ENCODE measurements at regions not wholly inside any gene's neighbourhood (a gene's known extent, or its start where the extent isn't known, plus 50 kb on each side); places are given as distances from the start of the nearest gene placed in this dataset.

DNA sequence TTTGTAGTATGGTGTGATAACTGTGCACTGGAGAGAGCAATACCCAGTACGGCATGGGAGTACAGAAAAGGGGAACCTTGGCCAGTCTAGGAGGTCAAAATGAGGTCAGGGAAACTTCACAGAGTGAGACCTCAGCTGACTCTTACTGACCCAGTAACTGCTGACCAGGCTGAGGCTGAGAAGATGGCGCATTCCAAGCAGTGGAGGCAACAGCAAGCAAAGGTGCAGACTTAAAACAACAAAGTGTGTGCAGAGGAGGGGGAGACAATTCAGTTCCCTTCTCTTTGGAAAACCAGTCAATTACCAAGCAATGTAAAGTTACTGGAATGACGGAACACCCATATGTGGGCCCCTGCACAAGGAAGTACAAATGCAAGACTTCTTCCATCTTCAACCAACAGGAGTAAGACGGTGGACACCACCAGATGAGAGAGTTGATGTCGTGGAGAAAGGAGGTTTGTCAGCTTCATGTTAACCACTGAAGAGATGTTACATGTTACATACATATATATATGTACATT, 54.6 kb upstream of the PRDX6 start:
- CTCF ChIA-PET, result no interaction called here

DNA sequence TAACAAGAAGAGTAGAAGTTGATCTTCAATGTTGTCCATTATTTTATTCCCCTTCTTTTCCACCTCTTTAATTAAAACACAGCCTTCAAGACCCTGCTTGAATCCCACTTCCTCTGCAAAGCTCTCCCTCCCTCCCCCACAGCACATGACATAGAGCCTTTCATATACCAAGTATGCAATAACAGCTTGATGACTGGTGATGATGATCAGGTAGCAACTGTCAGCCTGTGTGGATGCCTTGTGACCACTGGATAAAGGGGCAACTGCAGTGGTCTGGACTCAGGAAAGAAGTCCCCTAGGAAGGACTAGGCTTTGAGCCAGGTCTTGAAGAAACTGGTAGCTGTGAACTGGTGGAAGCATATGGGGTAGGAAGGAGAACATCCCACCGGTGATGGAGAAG, 53.8 kb upstream of the PRDX6 start:
- peak overlapping the region; percentile 89 for H3K27ac ChIP-seq
- H2AFZ ChIP-seq, result no peak overlapping the region
- H4K20me1 ChIP-seq (ENCODE audit: insufficient read depth), result no peaks in the 10 kb centered on the region
- H3F3A ChIP-seq (ENCODE audit: insufficient read depth, low read depth), result peaks cover 33% of the 10 kb centered on the region
- H3K36me3 ChIP-seq (ENCODE audit: low read depth), result no peaks in the 10 kb centered on the region
- intact Hi-C loops (cut with micrococcal nuclease; ENCODE audit: unreplicated experiment), result loop anchor here (5.0 to 10.0 kb wide), 5 partner anchors 166 to 1322 kb away; partner anchors contain the start of gene TNFSF18
- H3K4me1 ChIP-seq (replicated peaks; ENCODE audit: insufficient read depth), result peaks cover 65% of the 10 kb centered on the region
- no peaks in the 10 kb centered on the region for H3K27me3 ChIP-seq (ENCODE audit: insufficient read depth, low read depth)
- H3K4me3 ChIP-seq, result no peak overlapping the region
- no peak for DNase-seq
- peak overlapping the region; percentile 67; the same call in 1 of the 2 replicates for H3K4me2 ChIP-seq
- TF ChIP-seq, protein P1, sequence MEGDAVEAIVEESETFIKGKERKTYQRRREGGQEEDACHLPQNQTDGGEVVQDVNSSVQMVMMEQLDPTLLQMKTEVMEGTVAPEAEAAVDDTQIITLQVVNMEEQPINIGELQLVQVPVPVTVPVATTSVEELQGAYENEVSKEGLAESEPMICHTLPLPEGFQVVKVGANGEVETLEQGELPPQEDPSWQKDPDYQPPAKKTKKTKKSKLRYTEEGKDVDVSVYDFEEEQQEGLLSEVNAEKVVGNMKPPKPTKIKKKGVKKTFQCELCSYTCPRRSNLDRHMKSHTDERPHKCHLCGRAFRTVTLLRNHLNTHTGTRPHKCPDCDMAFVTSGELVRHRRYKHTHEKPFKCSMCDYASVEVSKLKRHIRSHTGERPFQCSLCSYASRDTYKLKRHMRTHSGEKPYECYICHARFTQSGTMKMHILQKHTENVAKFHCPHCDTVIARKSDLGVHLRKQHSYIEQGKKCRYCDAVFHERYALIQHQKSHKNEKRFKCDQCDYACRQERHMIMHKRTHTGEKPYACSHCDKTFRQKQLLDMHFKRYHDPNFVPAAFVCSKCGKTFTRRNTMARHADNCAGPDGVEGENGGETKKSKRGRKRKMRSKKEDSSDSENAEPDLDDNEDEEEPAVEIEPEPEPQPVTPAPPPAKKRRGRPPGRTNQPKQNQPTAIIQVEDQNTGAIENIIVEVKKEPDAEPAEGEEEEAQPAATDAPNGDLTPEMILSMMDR (conservative IDR thresholded peaks at IDR 0.05), result no peak
- no peak for TF ChIP-seq EZH2 (IDR thresholded peaks at IDR 0.05; ENCODE audit: low read depth)
- H3K9me2 ChIP-seq (ENCODE audit: insufficient read depth), result no peaks in the 10 kb centered on the region
- ChIA-PET CTCF (no interaction called here), POLR2A (ENCODE audit: unreplicated experiment) (no interaction called here)
- no TSS peak for BruUV-seq (replicated peaks)
- H3K79me2 ChIP-seq (ENCODE audit: low read depth), result no peaks in the 10 kb centered on the region; the same call in 1 of the 2 replicates
- H3K9me3 ChIP-seq (ENCODE audit: insufficient read depth, low read depth), result no peaks in the 10 kb centered on the region

More for the DNA sequence above, 54.6 kb upstream of the PRDX6 start:
- H3K79me2 ChIP-seq (ENCODE audit: low read depth), result no peaks in the 10 kb centered on the region; the same call in 1 of the 2 replicates
- H3K4me1 ChIP-seq (replicated peaks; ENCODE audit: insufficient read depth), result peaks cover 57% of the 10 kb centered on the region
- H3K9me3 ChIP-seq (ENCODE audit: insufficient read depth, low read depth), result no peaks in the 10 kb centered on the region
- H3K4me3 ChIP-seq, result no peak overlapping the region
- intact Hi-C loops (cut with micrococcal nuclease; ENCODE audit: unreplicated experiment), result loop anchor here (5.0 to 10.0 kb wide), 5 partner anchors 165 to 1322 kb away; partner anchors contain the start of gene TNFSF18
- no peaks in the 10 kb centered on the region for H4K20me1 ChIP-seq (ENCODE audit: insufficient read depth)
- DNase-seq, result no peak
- H3K27ac ChIP-seq, result no peak overlapping the region
- TF ChIP-seq, protein P1 (conservative IDR thresholded peaks at IDR 0.05), result no peak
- no peak for TF ChIP-seq EZH2 (IDR thresholded peaks at IDR 0.05; ENCODE audit: low read depth)
- H3F3A ChIP-seq (ENCODE audit: insufficient read depth, low read depth), result peaks cover 33% of the 10 kb centered on the region
- H3K9me2 ChIP-seq (ENCODE audit: insufficient read depth), result no peaks in the 10 kb centered on the region
- H3K36me3 ChIP-seq (ENCODE audit: low read depth), result no peaks in the 10 kb centered on the region
- BruUV-seq (replicated peaks), result no TSS peak
- POLR2A ChIA-PET (ENCODE audit: unreplicated experiment), result no interaction called here
- no peak overlapping the region for H2AFZ ChIP-seq
- no peaks in the 10 kb centered on the region for H3K27me3 ChIP-seq (ENCODE audit: insufficient read depth, low read depth)
- no peak overlapping the region for H3K4me2 ChIP-seq

DNA sequence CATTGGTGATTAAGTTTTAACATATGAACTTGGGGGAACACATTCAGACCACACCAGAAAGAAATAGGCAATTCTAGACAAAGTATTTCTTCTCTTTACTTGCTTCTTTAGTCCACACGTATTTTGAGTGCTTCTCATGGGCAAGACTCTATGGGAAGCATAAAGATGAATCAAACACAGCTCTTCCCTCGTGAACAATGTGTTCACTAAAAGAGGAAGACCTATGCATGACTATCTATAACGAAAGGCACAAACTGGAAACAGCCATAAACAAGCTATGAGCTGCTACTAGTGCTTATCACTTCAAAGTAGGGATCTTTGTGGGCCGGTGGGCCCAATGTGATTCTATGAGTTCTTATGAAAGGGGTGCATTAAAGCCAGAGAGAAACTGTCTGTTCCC, 53.0 kb upstream of the PRDX6 start:
- no peak for TF ChIP-seq EZH2 (IDR thresholded peaks at IDR 0.05; ENCODE audit: low read depth)
- TF ChIP-seq, protein P1 (conservative IDR thresholded peaks at IDR 0.05), result no peak
- Histone ChIP-seq H3F3A (ENCODE audit: insufficient read depth, low read depth) (peaks cover 34% of the 10 kb centered on the region), H3K36me3 (ENCODE audit: low read depth) (no peaks in the 10 kb centered on the region), H3K79me2 (ENCODE audit: low read depth) (no peaks in the 10 kb centered on the region; the same call in 1 of the 2 replicates), H3K9me2 (ENCODE audit: insufficient read depth) (no peaks in the 10 kb centered on the region), H2AFZ (0 out of 2 replicates have a peak overlapping the region, but pooled peaks have one; percentile 20), H3K9me3 (ENCODE audit: insufficient read depth, low read depth) (no peaks in the 10 kb centered on the region), H3K4me1 (replicated peaks; ENCODE audit: insufficient read depth) (peaks cover 74% of the 10 kb centered on the region), H3K4me2 (peak overlapping the region; percentile 67), H3K4me3 (peak overlapping the region; percentile 39), H4K20me1 (ENCODE audit: insufficient read depth) (no peaks in the 10 kb centered on the region), H3K27ac (peak overlapping the region; percentile 89), H3K27me3 (ENCODE audit: insufficient read depth, low read depth) (no peaks in the 10 kb centered on the region)
- CTCF ChIA-PET, result interaction anchor here (0.6 kb wide), 1 partner anchor 884 kb away, joined by 4 read pairs; no protein-coding TSS in a partner anchor
- intact Hi-C loops (cut with micrococcal nuclease; ENCODE audit: unreplicated experiment), result loop anchor here (1.0 to 10.0 kb wide), 6 partner anchors 167 to 1321 kb away; partner anchors contain the start of genes TNFSF18 and ZBTB37
- POLR2A ChIA-PET (ENCODE audit: unreplicated experiment), result no interaction called here
- TSS peak; percentile 38 for BruUV-seq (replicated peaks)
- no peak for DNase-seq
